Neuronal stem cell (in vitro differentiated cells): ENCODE measurements at regions not wholly inside any gene's neighbourhood (a gene's known extent, or its start where the extent isn't known, plus 50 kb on each side); places are given as distances from the start of the nearest gene placed in this dataset.

Experiments used
- DNase-seq: peaks from one replicate; pipeline ENCODE4 v3.0.0-alpha.2; 2013; ENCODE audit warnings: low spot score
- H2AFZ ChIP-seq: one replicate; pipeline ENCODE4 v1.6.1; 2013; ENCODE audit warnings: mild to moderate bottlenecking, low read length, inconsistent platforms
- H2AK5ac ChIP-seq: 2 replicates; pipeline ENCODE4 v1.6.1; 2013; ENCODE audit warnings: low read depth, mild to moderate bottlenecking, inconsistent platforms, low read length, moderate library complexity, mixed read lengths
- H2BK120ac ChIP-seq: 2 replicates; pipeline ENCODE4 v1.6.1; 2013; ENCODE audit warnings: low read depth, mild to moderate bottlenecking, inconsistent platforms, low read length, moderate library complexity, mixed read lengths
- H2BK12ac ChIP-seq: one replicate; pipeline ENCODE4 v1.6.1; 2013; ENCODE audit warnings: low read length, inconsistent platforms
- H2BK15ac ChIP-seq: 2 replicates; pipeline ENCODE4 v1.6.1; 2013; ENCODE audit warnings: mild to moderate bottlenecking, low read length, inconsistent platforms, mixed read lengths
- H2BK5ac ChIP-seq: one replicate; pipeline ENCODE4 v1.6.1; 2013; ENCODE audit warnings: inconsistent platforms, mild to moderate bottlenecking, low read length, moderate library complexity
- H3K14ac ChIP-seq: one replicate; pipeline ENCODE4 v1.6.1; 2013; ENCODE audit warnings: low read length, inconsistent platforms
- H3K18ac ChIP-seq: 2 replicates; pipeline ENCODE4 v1.6.1; 2013; ENCODE audit warnings: low read length, inconsistent platforms
- H3K23ac ChIP-seq: 2 replicates; pipeline ENCODE4 v1.6.1; 2013; ENCODE audit warnings: low read depth, mild to moderate bottlenecking, mixed read lengths, low read length, inconsistent platforms; ENCODE audit not compliant: poor library complexity
- H3K27ac ChIP-seq: replicated peaks from 3 replicates; pipeline ENCODE4 v1.5.1; 2013; ENCODE audit warnings: low read length, inconsistent platforms
- H3K27me3 ChIP-seq, 3 experiments: 2 replicates each; pipeline ENCODE4 v1.6.1; 2013; ENCODE audit warnings: low read length in 3 of 3, mild to moderate bottlenecking in 2 of 3, inconsistent platforms in 1 of 3, low read depth in 1 of 3, mixed read lengths in 1 of 3, moderate library complexity in 1 of 3; ENCODE audit not compliant: control insufficient read depth in 3 of 3, insufficient read depth in 3 of 3
- H3K36me3 ChIP-seq, 2 donors: replicated peaks in 1 of 2; 2 replicates each; pipeline ENCODE4 v1.6.1; 2013; ENCODE audit warnings: low read length in 2 of 2; ENCODE audit not compliant: control insufficient read depth in 2 of 2, insufficient read depth in 2 of 2
- H3K4ac ChIP-seq: 2 replicates; pipeline ENCODE4 v1.6.1; 2013; ENCODE audit warnings: inconsistent platforms, mild to moderate bottlenecking, low read length, moderate library complexity
- H3K4me1 ChIP-seq, 2 donors: 1 replicate in 1 of 2; 2 replicates in 1 of 2; pipeline ENCODE4 v1.6.1; 2013; ENCODE audit warnings: low read length in 2 of 2, low read depth in 1 of 2; ENCODE audit not compliant: control insufficient read depth in 2 of 2, insufficient read depth in 1 of 2
- H3K4me2 ChIP-seq: one replicate; pipeline ENCODE4 v1.6.1; 2013; ENCODE audit warnings: mild to moderate bottlenecking, low read length, inconsistent platforms; ENCODE audit not compliant: insufficient read depth, poor library complexity, severe bottlenecking
- H3K4me3 ChIP-seq, 2 donors: 2 replicates each; pipeline ENCODE4 v1.5.1; 2013; ENCODE audit warnings: low read length in 2 of 2, mild to moderate bottlenecking in 2 of 2, inconsistent platforms in 1 of 2, moderate library complexity in 1 of 2
- H3K79me1 ChIP-seq: one replicate; pipeline ENCODE4 v1.6.1; 2013; ENCODE audit warnings: low read depth, mild to moderate bottlenecking, inconsistent platforms, low read length, moderate library complexity
- H3K9ac ChIP-seq: one replicate; pipeline ENCODE4 v1.6.1; 2013; ENCODE audit warnings: mild to moderate bottlenecking, low read depth, low read length, inconsistent platforms; ENCODE audit not compliant: poor library complexity
- H3K9me3 ChIP-seq, 2 donors: replicated peaks in 1 of 2; 2 replicates each; pipeline versions ENCODE3 to v1.6.1; 2013; ENCODE audit warnings: low read length in 2 of 2, mild to moderate bottlenecking in 2 of 2, inconsistent platforms in 1 of 2, low read depth in 1 of 2, mixed read lengths in 1 of 2, moderate library complexity in 1 of 2; ENCODE audit not compliant: control insufficient read depth in 2 of 2, insufficient read depth in 1 of 2
- H4K8ac ChIP-seq: one replicate; pipeline ENCODE4 v1.6.1; 2013; ENCODE audit warnings: low read depth, mild to moderate bottlenecking, inconsistent platforms, low read length, moderate library complexity
- H4K91ac ChIP-seq: one replicate; pipeline ENCODE4 v1.6.1; 2013; ENCODE audit warnings: low read length, low read depth, mild to moderate bottlenecking, inconsistent platforms; ENCODE audit not compliant: poor library complexity
- WGBS, 2 donors: extraction: QIAGEN DNeasy Blood & Tissue Kit; methylation state at CpG; one replicate each; pipeline ENCODE4 v1.1.7; 2013; ENCODE audit warnings: missing lambda C conversion rate in 2 of 2, mixed read lengths in 1 of 2; ENCODE audit not compliant: insufficient read length in 2 of 2, insufficient replicate concordance in 1 of 2; ENCODE audit errors: extremely low coverage in 2 of 2; 5-methylcytosine and 5-hydroxymethylcytosine counted together

- Histone ChIP-seq H2BK15ac (no peak overlapping the region), H2BK120ac (no peak overlapping the region), H3K9me3 (peaks cover 0 to 9% of the 10 kb centered on the region in 2 donors), H3K9ac (no peak overlapping the region), H3K4me3 (no peak overlapping the region), H3K36me3 (no peaks in the 10 kb centered on the region), H3K4ac (no peak overlapping the region), H2AFZ (no peak overlapping the region), H3K14ac (no peak overlapping the region), H3K4me2 (no peak overlapping the region), H4K8ac (no peak overlapping the region), H2BK5ac (no peak overlapping the region), H3K27ac (peak overlapping the region; percentile 82), H3K18ac (no peak overlapping the region), H3K23ac (no peak overlapping the region), H2AK5ac (no peak overlapping the region), H3K79me1 (no peaks in the 10 kb centered on the region), H3K4me1 (peaks cover 10 to 68% of the 10 kb centered on the region in 2 donors), H4K91ac (no peak overlapping the region), H2BK12ac (no peak overlapping the region), H3K27me3 (no peaks in the 10 kb centered on the region)
- WGBS, 2 donors, result no CpG with 5 or more reads among the region's 6 CpGs
- peak; percentile 67 for DNase-seq
Observed at GRCh38 chr5:125372694-125373631, 626.5 kb upstream of the ZNF608 start.

GRCh38 chr5:125375143-125375542 lies 628.7 kb upstream of the ZNF608 start:
- Histone ChIP-seq H2BK12ac (no peak overlapping the region), H2AFZ (no peak overlapping the region), H3K4ac (no peak overlapping the region), H3K79me1 (no peaks in the 10 kb centered on the region), H4K8ac (no peak overlapping the region), H3K18ac (no peak overlapping the region), H2BK15ac (no peak overlapping the region), H3K23ac (no peak overlapping the region), H3K9me3 (no peaks in the 10 kb centered on the region), H3K14ac (no peak overlapping the region), H3K36me3 (no peaks in the 10 kb centered on the region), H3K27me3 (no peaks in the 10 kb centered on the region), H2AK5ac (no peak overlapping the region), H3K4me1 (peaks cover 10 to 61% of the 10 kb centered on the region in 2 donors), H3K27ac (no peak overlapping the region), H3K9ac (no peak overlapping the region), H2BK5ac (no peak overlapping the region), H2BK120ac (no peak overlapping the region), H3K4me2 (no peak overlapping the region), H4K91ac (no peak overlapping the region), H3K4me3 (no peak overlapping the region)
- no CpG with 5 or more reads among the region's 1 CpG for WGBS, 2 donors
- DNase-seq, result no peak

- Histone ChIP-seq H2BK5ac (no peak overlapping the region), H3K14ac (no peak overlapping the region), H3K23ac (no peak overlapping the region), H3K36me3 (no peaks in the 10 kb centered on the region), H2AK5ac (no peak overlapping the region), H2AFZ (no peak overlapping the region), H3K9me3 (no peaks in the 10 kb centered on the region), H3K27me3 (no peaks in the 10 kb centered on the region), H4K91ac (no peak overlapping the region), H3K9ac (no peak overlapping the region), H3K27ac (no peak overlapping the region), H3K4ac (no peak overlapping the region), H3K4me3 (no peak overlapping the region), H2BK15ac (no peak overlapping the region), H2BK120ac (no peak overlapping the region), H3K79me1 (no peaks in the 10 kb centered on the region), H3K4me2 (no peak overlapping the region), H4K8ac (no peak overlapping the region), H3K18ac (no peak overlapping the region), H3K4me1 (peaks cover 8 to 54% of the 10 kb centered on the region in 2 donors), H2BK12ac (no peak overlapping the region)
- no peak for DNase-seq
- 100% methylated on average over 3 to 4 of the region's 12 CpGs for WGBS, 2 donors
Observed at GRCh38 chr5:125376059-125376641, 629.7 kb upstream of the ZNF608 start.

GRCh38 chr5:125377141-125377540 lies 630.7 kb upstream of the ZNF608 start:
- no CpG with 5 or more reads among the region's 1 CpG for WGBS, 2 donors
- no peak overlapping the region for H2BK15ac ChIP-seq
- DNase-seq, result no peak
- H3K9me3 ChIP-seq, result no peaks in the 10 kb centered on the region
- no peak overlapping the region for H3K4me3 ChIP-seq
- no peaks in the 10 kb centered on the region for H3K27me3 ChIP-seq
- peak overlapping the region; percentile 17 for H3K27ac ChIP-seq
- H2AFZ ChIP-seq, result peak overlapping the region; percentile 81
- H2BK120ac ChIP-seq, result no peak overlapping the region
- no peaks in the 10 kb centered on the region for H3K36me3 ChIP-seq
- no peak overlapping the region for H2AK5ac ChIP-seq
- no peak overlapping the region for H3K23ac ChIP-seq
- H3K4ac ChIP-seq, result no peak overlapping the region
- peaks cover 8 to 46% of the 10 kb centered on the region in 2 donors for H3K4me1 ChIP-seq
- no peak overlapping the region for H2BK5ac ChIP-seq
- H2BK12ac ChIP-seq, result no peak overlapping the region
- no peak overlapping the region for H3K14ac ChIP-seq
- no peak overlapping the region for H3K9ac ChIP-seq
- H4K8ac ChIP-seq, result no peak overlapping the region
- H3K79me1 ChIP-seq, result no peaks in the 10 kb centered on the region
- no peak overlapping the region for H3K4me2 ChIP-seq
- H4K91ac ChIP-seq, result no peak overlapping the region
- H3K18ac ChIP-seq, result no peak overlapping the region
